ENCODE measurements at regions not wholly inside any gene's neighbourhood (a gene's known extent, or its start where the extent isn't known, plus 50 kb on each side); places are given as distances from the start of the nearest gene placed in this dataset.
"Not testable (repeated sequence)": the region's sequence is repeated elsewhere in the genome, so short reads cannot be mapped to it uniquely, and the experiment has no call there.

GRCh38 chr3:20305647-20306046, 119.6 kb upstream of the SGO1 start:
- intact Hi-C loops (cut with DNase I) = no loop called here
- H3K9me3 ChIP-seq (ENCODE audit: control insufficient read depth in 2 of 3, insufficient read depth in 1 of 3, low read length in 3 of 3) = no peaks in the 10 kb centered on the region

GRCh38 chr3:20302766-20303165, 116.8 kb upstream of the SGO1 start:
- no peaks in the 10 kb centered on the region for H3K27me3 ChIP-seq (ENCODE audit: control insufficient read depth, insufficient read depth, low read length)
- H3K9me3 ChIP-seq (ENCODE audit: control insufficient read depth in 2 of 3, insufficient read depth in 1 of 3, low read length in 3 of 3) = no peaks in the 10 kb centered on the region
- TF ChIP-seq CTCF (IDR thresholded peaks at IDR 0.05; ENCODE audit: borderline replicate concordance, extremely low read depth, insufficient read depth) = no peak
- intact Hi-C loops (cut with DNase I) = no loop called here
- no peak overlapping the region for H3K4me3 ChIP-seq (ENCODE audit: low read length in 3 of 3)
- DNase-seq = no peak
- H3K27ac ChIP-seq (ENCODE audit: low read depth in 2 of 2, low read length in 2 of 2) = no peak overlapping the region
- H3K4me1 ChIP-seq (ENCODE audit: control insufficient read depth in 2 of 3, insufficient read depth in 2 of 3, low read depth in 1 of 3, low read length in 3 of 3) = no peaks in the 10 kb centered on the region
- H3K9ac ChIP-seq (ENCODE audit: low read length in 3 of 3) = no peak overlapping the region
- no peaks in the 10 kb centered on the region for H3K36me3 ChIP-seq (ENCODE audit: control insufficient read depth in 2 of 3, insufficient read depth in 3 of 3, low read length in 3 of 3)
- no peak for FAIRE-seq

More at GRCh38 chr3:20305647-20306046, 119.6 kb upstream of the SGO1 start:
- no peaks in the 10 kb centered on the region for H3K36me3 ChIP-seq (ENCODE audit: control insufficient read depth in 2 of 3, insufficient read depth in 3 of 3, low read length in 3 of 3)
- no peak for TF ChIP-seq CTCF (IDR thresholded peaks at IDR 0.05; ENCODE audit: borderline replicate concordance, extremely low read depth, insufficient read depth)
- DNase-seq (no peak), FAIRE-seq (no peak)
- no peak overlapping the region for H3K9ac ChIP-seq (ENCODE audit: low read length in 3 of 3)
- no peaks in the 10 kb centered on the region for H3K27me3 ChIP-seq (ENCODE audit: control insufficient read depth, insufficient read depth, low read length)
- no peak overlapping the region for H3K4me3 ChIP-seq (ENCODE audit: low read length in 3 of 3)
- no peak overlapping the region for H3K27ac ChIP-seq (ENCODE audit: low read depth in 2 of 2, low read length in 2 of 2)
- no peaks in the 10 kb centered on the region for H3K4me1 ChIP-seq (ENCODE audit: control insufficient read depth in 2 of 3, insufficient read depth in 2 of 3, low read depth in 1 of 3, low read length in 3 of 3)

- no peaks in the 10 kb centered on the region for H3K4me1 ChIP-seq (ENCODE audit: control insufficient read depth in 2 of 3, insufficient read depth in 2 of 3, low read depth in 1 of 3, low read length in 3 of 3)
- peaks cover 0 to 17% (median 0%) of the 10 kb centered on the region in 3 donors for H3K9me3 ChIP-seq (ENCODE audit: control insufficient read depth in 2 of 3, insufficient read depth in 1 of 3, low read length in 3 of 3)
- no peak overlapping the region for H3K4me3 ChIP-seq (ENCODE audit: low read length in 3 of 3)
- no peaks in the 10 kb centered on the region for H3K27me3 ChIP-seq (ENCODE audit: control insufficient read depth, insufficient read depth, low read length)
- DNase-seq (no peak), FAIRE-seq (no peak)
- no peaks in the 10 kb centered on the region for H3K36me3 ChIP-seq (ENCODE audit: control insufficient read depth in 2 of 3, insufficient read depth in 3 of 3, low read length in 3 of 3)
- no peak overlapping the region for H3K9ac ChIP-seq (ENCODE audit: low read length in 3 of 3)
- intact Hi-C loops (cut with DNase I) = no loop called here
- TF ChIP-seq CTCF (IDR thresholded peaks at IDR 0.05; ENCODE audit: borderline replicate concordance, extremely low read depth, insufficient read depth) = no peak
- no peak overlapping the region for H3K27ac ChIP-seq (ENCODE audit: low read depth in 2 of 2, low read length in 2 of 2)
Observed at GRCh38 chr3:20288050-20288449, 102.0 kb upstream of the SGO1 start.

GRCh38 chr3:20280257-20280656, 94.3 kb upstream of the SGO1 start:
- intact Hi-C loops (cut with DNase I) = no loop called here
- no peak overlapping the region for H3K4me3 ChIP-seq (ENCODE audit: low read length in 3 of 3)
- no peak for FAIRE-seq
- H3K36me3 ChIP-seq (ENCODE audit: control insufficient read depth in 2 of 3, insufficient read depth in 3 of 3, low read length in 3 of 3) = no peaks in the 10 kb centered on the region
- no peak for TF ChIP-seq CTCF (IDR thresholded peaks at IDR 0.05; ENCODE audit: borderline replicate concordance, extremely low read depth, insufficient read depth)
- DNase-seq = no peak
- H3K9me3 ChIP-seq (ENCODE audit: control insufficient read depth in 2 of 3, insufficient read depth in 1 of 3, low read length in 3 of 3) = no peaks in the 10 kb centered on the region
- no peaks in the 10 kb centered on the region for H3K27me3 ChIP-seq (ENCODE audit: control insufficient read depth, insufficient read depth, low read length)
- H3K9ac ChIP-seq (ENCODE audit: low read length in 3 of 3) = no peak overlapping the region
- no peaks in the 10 kb centered on the region for H3K4me1 ChIP-seq (ENCODE audit: control insufficient read depth in 2 of 3, insufficient read depth in 2 of 3, low read depth in 1 of 3, low read length in 3 of 3)
- no peak overlapping the region for H3K27ac ChIP-seq (ENCODE audit: low read depth in 2 of 2, low read length in 2 of 2)

- H3K27ac ChIP-seq (ENCODE audit: low read depth in 2 of 2, low read length in 2 of 2); H3K27me3 ChIP-seq (ENCODE audit: control insufficient read depth, insufficient read depth, low read length); H3K4me3 ChIP-seq (ENCODE audit: low read length in 3 of 3); H3K4me1 ChIP-seq (ENCODE audit: control insufficient read depth in 2 of 3, insufficient read depth in 2 of 3, low read depth in 1 of 3, low read length in 3 of 3); H3K9ac ChIP-seq (ENCODE audit: low read length in 3 of 3); FAIRE-seq; H3K36me3 ChIP-seq (ENCODE audit: control insufficient read depth in 2 of 3, insufficient read depth in 3 of 3, low read length in 3 of 3); DNase-seq; H3K9me3 ChIP-seq (ENCODE audit: control insufficient read depth in 2 of 3, insufficient read depth in 1 of 3, low read length in 3 of 3); intact Hi-C loops (cut with DNase I): not testable (repeated sequence)
Observed at GRCh38 chr3:20265977-20266376, 80.0 kb upstream of the SGO1 start.
